ENCODE measurements at regions not wholly inside any gene's neighbourhood (a gene's known extent, or its start where the extent isn't known, plus 50 kb on each side); places are given as distances from the start of the nearest gene placed in this dataset.

GRCh38 chr10:31720546-31720945, 208.1 kb downstream of the ARHGAP12 start:
- TF ChIP-seq, protein P1, sequence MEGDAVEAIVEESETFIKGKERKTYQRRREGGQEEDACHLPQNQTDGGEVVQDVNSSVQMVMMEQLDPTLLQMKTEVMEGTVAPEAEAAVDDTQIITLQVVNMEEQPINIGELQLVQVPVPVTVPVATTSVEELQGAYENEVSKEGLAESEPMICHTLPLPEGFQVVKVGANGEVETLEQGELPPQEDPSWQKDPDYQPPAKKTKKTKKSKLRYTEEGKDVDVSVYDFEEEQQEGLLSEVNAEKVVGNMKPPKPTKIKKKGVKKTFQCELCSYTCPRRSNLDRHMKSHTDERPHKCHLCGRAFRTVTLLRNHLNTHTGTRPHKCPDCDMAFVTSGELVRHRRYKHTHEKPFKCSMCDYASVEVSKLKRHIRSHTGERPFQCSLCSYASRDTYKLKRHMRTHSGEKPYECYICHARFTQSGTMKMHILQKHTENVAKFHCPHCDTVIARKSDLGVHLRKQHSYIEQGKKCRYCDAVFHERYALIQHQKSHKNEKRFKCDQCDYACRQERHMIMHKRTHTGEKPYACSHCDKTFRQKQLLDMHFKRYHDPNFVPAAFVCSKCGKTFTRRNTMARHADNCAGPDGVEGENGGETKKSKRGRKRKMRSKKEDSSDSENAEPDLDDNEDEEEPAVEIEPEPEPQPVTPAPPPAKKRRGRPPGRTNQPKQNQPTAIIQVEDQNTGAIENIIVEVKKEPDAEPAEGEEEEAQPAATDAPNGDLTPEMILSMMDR (IDR thresholded peaks at IDR 0.05), result no peak
- DNase-seq (ENCODE audit: extremely low spot score, unreplicated experiment), result no peak
- no peaks in the 10 kb centered on the region for H3K27me3 Mint-ChIP-seq (ENCODE audit: unreplicated experiment)
- no peak overlapping the region for H3K4me3 Mint-ChIP-seq (ENCODE audit: unreplicated experiment)
- H3K36me3 Mint-ChIP-seq (ENCODE audit: unreplicated experiment), result no peaks in the 10 kb centered on the region
- no peaks in the 10 kb centered on the region for H3K9me3 Mint-ChIP-seq (ENCODE audit: unreplicated experiment)
- H3K4me1 Mint-ChIP-seq (ENCODE audit: unreplicated experiment), result peaks cover 5% of the 10 kb centered on the region
- H3K27ac Mint-ChIP-seq (ENCODE audit: unreplicated experiment), result no peak overlapping the region

DNA sequence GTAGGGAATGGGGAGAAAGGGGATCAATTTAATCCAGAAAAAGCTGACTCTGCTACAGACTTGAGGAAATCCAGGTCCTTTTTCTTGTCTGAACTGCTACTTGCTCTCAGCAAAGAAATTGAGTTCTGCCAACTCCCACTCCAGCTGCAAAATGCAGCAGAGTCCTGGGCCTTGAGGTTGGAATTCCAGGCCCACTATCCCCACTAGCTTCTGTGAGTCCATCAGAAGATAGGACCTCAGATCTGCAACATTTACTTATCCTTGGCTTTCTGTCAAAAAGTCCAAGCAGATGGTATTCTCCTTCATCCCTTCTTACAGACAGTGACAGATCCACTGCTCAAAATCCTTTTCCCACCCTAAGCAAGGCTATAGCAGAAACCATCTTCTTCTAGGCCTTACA, 219.2 kb downstream of the ARHGAP12 start:
- Mint-ChIP-seq H3K4me3 (ENCODE audit: unreplicated experiment) (no peak overlapping the region), H3K4me1 (ENCODE audit: unreplicated experiment) (peaks cover 23% of the 10 kb centered on the region), H3K36me3 (ENCODE audit: unreplicated experiment) (peaks cover 13% of the 10 kb centered on the region), H3K27ac (ENCODE audit: unreplicated experiment) (no peak overlapping the region), H3K27me3 (ENCODE audit: unreplicated experiment) (no peaks in the 10 kb centered on the region), H3K9me3 (ENCODE audit: unreplicated experiment) (peaks cover 19% of the 10 kb centered on the region)
- TF ChIP-seq, protein P1 (IDR thresholded peaks at IDR 0.05), result no peak
- peak; percentile 36 for DNase-seq (ENCODE audit: extremely low spot score, unreplicated experiment)

- TF ChIP-seq, protein P1 (IDR thresholded peaks at IDR 0.05), result peak; percentile 42
- Mint-ChIP-seq H3K27me3 (ENCODE audit: unreplicated experiment) (no peaks in the 10 kb centered on the region), H3K36me3 (ENCODE audit: unreplicated experiment) (peaks cover 13% of the 10 kb centered on the region), H3K4me1 (ENCODE audit: unreplicated experiment) (peaks cover 23% of the 10 kb centered on the region), H3K27ac (ENCODE audit: unreplicated experiment) (no peak overlapping the region), H3K9me3 (ENCODE audit: unreplicated experiment) (peaks cover 19% of the 10 kb centered on the region), H3K4me3 (ENCODE audit: unreplicated experiment) (no peak overlapping the region)
- no peak for DNase-seq (ENCODE audit: extremely low spot score, unreplicated experiment)
Observed at GRCh38 chr10:31709028-31709427, 219.6 kb downstream of the ARHGAP12 start.

- H3K36me3 Mint-ChIP-seq (ENCODE audit: unreplicated experiment), result peaks cover 13% of the 10 kb centered on the region
- peaks cover 19% of the 10 kb centered on the region for H3K9me3 Mint-ChIP-seq (ENCODE audit: unreplicated experiment)
- H3K27me3 Mint-ChIP-seq (ENCODE audit: unreplicated experiment), result no peaks in the 10 kb centered on the region
- peaks cover 23% of the 10 kb centered on the region for H3K4me1 Mint-ChIP-seq (ENCODE audit: unreplicated experiment)
- H3K4me3 Mint-ChIP-seq (ENCODE audit: unreplicated experiment), result no peak overlapping the region
- TF ChIP-seq, protein P1 (IDR thresholded peaks at IDR 0.05), result no peak
- DNase-seq (ENCODE audit: extremely low spot score, unreplicated experiment), result peak; percentile 60
- peak overlapping the region; percentile 85 for H3K27ac Mint-ChIP-seq (ENCODE audit: unreplicated experiment)
Observed at GRCh38 chr10:31708474-31708873, 220.2 kb downstream of the ARHGAP12 start.

DNA sequence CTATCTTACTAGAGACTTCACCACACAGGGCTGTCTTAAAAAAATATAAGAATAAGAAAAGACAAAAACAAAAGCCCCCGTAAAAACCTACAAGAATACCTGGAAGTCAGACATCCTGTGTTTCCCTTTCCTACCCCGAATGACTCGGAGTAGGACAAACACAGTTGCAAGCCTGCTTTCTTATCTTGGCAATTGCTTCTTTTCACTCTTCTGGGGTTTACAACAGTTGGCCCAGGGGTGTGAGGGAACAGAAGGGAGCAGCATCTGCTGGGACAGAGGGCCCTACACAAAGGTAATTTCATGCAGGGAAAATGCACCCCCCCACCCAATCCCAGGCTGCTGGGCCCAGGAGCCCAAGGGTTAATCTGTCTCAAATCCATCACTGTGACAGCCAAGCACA, 220.6 kb downstream of the ARHGAP12 start:
- peaks cover 13% of the 10 kb centered on the region for H3K36me3 Mint-ChIP-seq (ENCODE audit: unreplicated experiment)
- H3K4me3 Mint-ChIP-seq (ENCODE audit: unreplicated experiment), result peak overlapping the region; percentile 44
- TF ChIP-seq, protein P1 (IDR thresholded peaks at IDR 0.05), result no peak
- H3K27ac Mint-ChIP-seq (ENCODE audit: unreplicated experiment), result peak overlapping the region; percentile 85
- H3K4me1 Mint-ChIP-seq (ENCODE audit: unreplicated experiment), result peaks cover 23% of the 10 kb centered on the region
- H3K27me3 Mint-ChIP-seq (ENCODE audit: unreplicated experiment), result no peaks in the 10 kb centered on the region
- peaks cover 19% of the 10 kb centered on the region for H3K9me3 Mint-ChIP-seq (ENCODE audit: unreplicated experiment)
- peak; percentile 30 for DNase-seq (ENCODE audit: extremely low spot score, unreplicated experiment)

Measured in osteocyte (in vitro differentiated cells).